Esophagus muscularis mucosa (tissue), 4 donors: ENCODE measurements at regions not wholly inside any gene's neighbourhood (a gene's known extent, or its start where the extent isn't known, plus 50 kb on each side); places are given as distances from the start of the nearest gene placed in this dataset.
"Not testable (repeated sequence)": the region's sequence is repeated elsewhere in the genome, so short reads cannot be mapped to it uniquely, and the experiment has no call there.

Experiments used
- EP300 ChIP-seq: sonication (generic); formaldehyde crosslinking; IDR thresholded peaks from one replicate; pipeline ENCODE4 v1.6.1; 2017; ENCODE audit warnings: antibody characterized with exemption
- POLR2A ChIP-seq: fragments of 450-650 bp; IDR thresholded peaks from one replicate; pipeline ENCODE4 v1.6.1; 2017; ENCODE audit warnings: antibody characterized with exemption, moderate library complexity, mild to moderate bottlenecking, low read depth
- TF ChIP-seq, protein P1 (sequence below), 3 experiments: fragments of 200-600 bp in 2 of 3; fragments of 450-650 bp in 1 of 3; sonication (generic) in 2 of 3; IDR thresholded peaks; one replicate each; pipeline ENCODE4 v1.5.1; 2017 to 2019; ENCODE audit warnings: antibody characterized with exemption in 3 of 3, mild to moderate bottlenecking in 2 of 3, moderate library complexity in 1 of 3

DNA sequence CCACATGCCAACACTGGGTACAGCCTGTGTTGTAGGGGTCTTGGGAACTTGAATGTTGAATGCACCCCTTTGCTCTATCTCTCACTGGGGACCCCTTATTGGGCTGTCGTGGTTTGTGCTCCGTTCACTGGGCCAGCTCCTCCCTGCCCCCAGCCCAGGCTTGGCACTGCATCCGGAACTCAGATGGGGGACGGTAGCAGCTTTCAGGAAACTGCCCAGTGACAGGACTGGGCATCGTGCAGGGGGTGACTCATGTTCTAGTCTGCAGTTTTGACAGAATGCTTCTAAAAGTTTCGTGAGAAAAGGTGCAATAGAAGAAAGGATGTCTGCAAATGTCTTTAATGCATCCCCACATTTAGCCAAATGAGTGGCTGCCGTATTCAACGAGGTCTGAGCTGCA is 162.0 kb downstream of the TRIM43 start:
- TF ChIP-seq, protein P1, sequence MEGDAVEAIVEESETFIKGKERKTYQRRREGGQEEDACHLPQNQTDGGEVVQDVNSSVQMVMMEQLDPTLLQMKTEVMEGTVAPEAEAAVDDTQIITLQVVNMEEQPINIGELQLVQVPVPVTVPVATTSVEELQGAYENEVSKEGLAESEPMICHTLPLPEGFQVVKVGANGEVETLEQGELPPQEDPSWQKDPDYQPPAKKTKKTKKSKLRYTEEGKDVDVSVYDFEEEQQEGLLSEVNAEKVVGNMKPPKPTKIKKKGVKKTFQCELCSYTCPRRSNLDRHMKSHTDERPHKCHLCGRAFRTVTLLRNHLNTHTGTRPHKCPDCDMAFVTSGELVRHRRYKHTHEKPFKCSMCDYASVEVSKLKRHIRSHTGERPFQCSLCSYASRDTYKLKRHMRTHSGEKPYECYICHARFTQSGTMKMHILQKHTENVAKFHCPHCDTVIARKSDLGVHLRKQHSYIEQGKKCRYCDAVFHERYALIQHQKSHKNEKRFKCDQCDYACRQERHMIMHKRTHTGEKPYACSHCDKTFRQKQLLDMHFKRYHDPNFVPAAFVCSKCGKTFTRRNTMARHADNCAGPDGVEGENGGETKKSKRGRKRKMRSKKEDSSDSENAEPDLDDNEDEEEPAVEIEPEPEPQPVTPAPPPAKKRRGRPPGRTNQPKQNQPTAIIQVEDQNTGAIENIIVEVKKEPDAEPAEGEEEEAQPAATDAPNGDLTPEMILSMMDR (IDR thresholded peaks at IDR 0.05) = not testable (repeated sequence)
- not testable (repeated sequence) for TF ChIP-seq POLR2A, EP300
